A549 (cell line): ENCODE measurements at regions not wholly inside any gene's neighbourhood (a gene's known extent, or its start where the extent isn't known, plus 50 kb on each side); places are given as distances from the start of the nearest gene placed in this dataset.

Source experiments
- ATAC-seq, 2 experiments: fragments of 200-7000 bp in 1 of 2; fragments of >200 bp in 1 of 2; cut with Nextera tagmentation in 1 of 2; cut with Tn5 transposase in 1 of 2; 3 replicates each; pipeline versions ENCODE4 v1.8.0 to v1.9.1; 2018 to 2020; ENCODE audit warnings: mild to moderate bottlenecking in 1 of 2, moderate library complexity in 1 of 2
- CTCF ChIA-PET: fragments of 300-600 bp; sonication (Branson Sonifier 250); formaldehyde crosslinking; extraction: SDS; loops from one replicate; lab custom pipeline; 2021; ENCODE audit warnings: antibody characterized with exemption, inconsistent platforms; lab: Yijun Ruan, JAX
- POLR2A ChIA-PET: fragments of 350-600 bp; formaldehyde crosslinking; extraction: SDS; loops from one replicate; lab custom pipeline; 2021; ENCODE audit warnings: antibody characterized with exemption, inconsistent platforms; lab: Yijun Ruan, JAX
- DNase-seq, 2 experiments: peaks; one replicate each; pipeline versions ENCODE4 v3.0.0 to v3.0.0-alpha.2; 2011 to 2016; ENCODE audit warnings: low read depth in 1 of 2, low spot score in 1 of 2
- FAIRE-seq: peaks from 2 replicates; lab custom pipeline; 2011; peaks lifted over from hg19 to GRCh38; lab: Jason Lieb, UNC
- H3K27ac ChIP-seq, 2 experiments: fragments of >200 bp; sonication (Bioruptor Twin); formaldehyde crosslinking; 3 replicates each; pipeline ENCODE4 v1.5.1; 2016 to 2017
- H3K4me1 ChIP-seq: fragments of >200 bp; sonication (Bioruptor Twin); formaldehyde crosslinking; 3 replicates; pipeline ENCODE4 v1.6.1; 2016
- H3K4me2 ChIP-seq: fragments of >200 bp; sonication (Bioruptor Twin); formaldehyde crosslinking; 3 replicates; pipeline ENCODE4 v1.6.1; 2016
- H3K4me3 ChIP-seq: fragments of >200 bp; sonication (Bioruptor Twin); formaldehyde crosslinking; 3 replicates; pipeline ENCODE4 v1.5.1; 2016
- H3K9me3 ChIP-seq: fragments of >200 bp; sonication (Bioruptor Twin); formaldehyde crosslinking; 3 replicates; pipeline ENCODE4 v1.6.1; 2016
- CBX8 ChIP-seq: fragments of 200-600 bp; sonication (generic); IDR thresholded peaks from 2 replicates; pipeline ENCODE4 v1.6.1; 2016
- CHD2 ChIP-seq: fragments of 150-350 bp; IDR thresholded peaks from 2 replicates; pipeline ENCODE4 v1.6.1; 2014; ENCODE audit warnings: low read length; ENCODE audit not compliant: partially characterized antibody
- EHF ChIP-seq: fragments of 250-450 bp; sonication (Bioruptor Pico); IDR thresholded peaks from 2 replicates; pipeline ENCODE4 v1.5.0; 2020; ENCODE audit warnings: mild to moderate bottlenecking
- FOSB ChIP-seq: fragments of 250-450 bp; sonication (Bioruptor Pico); IDR thresholded peaks from 2 replicates; pipeline ENCODE4 v1.5.0; 2020; ENCODE audit warnings: mild to moderate bottlenecking, moderate library complexity
- FOSL2 ChIP-seq, 2 experiments: fragments of 450-650 bp in 1 of 2; fragments of >200 bp in 1 of 2; sonication (Bioruptor Twin) in 1 of 2; formaldehyde crosslinking; IDR thresholded peaks; 2 replicates each; pipeline versions ENCODE4 v1.5.0 to v1.6.1; 2016 to 2020; ENCODE audit warnings: mild to moderate bottlenecking in 1 of 2, moderate library complexity in 1 of 2
- FOXS1 ChIP-seq: fragments of 250-450 bp; sonication (Bioruptor Pico); IDR thresholded peaks from 2 replicates; pipeline ENCODE4 v1.5.0; 2020; ENCODE audit warnings: mild to moderate bottlenecking, moderate library complexity
- HOXB5 ChIP-seq: fragments of 250-450 bp; sonication (Bioruptor Pico); IDR thresholded peaks from 2 replicates; pipeline ENCODE4 v1.5.0; 2020; ENCODE audit warnings: mild to moderate bottlenecking, moderate library complexity
- KDM5A ChIP-seq: fragments of 200-600 bp; sonication (generic); IDR thresholded peaks from 2 replicates; pipeline ENCODE4 v1.6.1; 2016; ENCODE audit warnings: antibody characterized with exemption, mild to moderate bottlenecking
- POLR2A ChIP-seq: IDR thresholded peaks from 2 replicates; pipeline ENCODE4 v1.6.1; 2012; ENCODE audit warnings: mild to moderate bottlenecking, low read length
- POLR2AphosphoS2 ChIP-seq: conservative IDR thresholded peaks from 2 replicates; pipeline ENCODE4 v1.6.1; 2012; ENCODE audit warnings: low read length, improper control_type of control experiment, inconsistent platforms
- RAD21 ChIP-seq, 2 experiments: fragments of >200 bp in 1 of 2; sonication (Bioruptor Twin) in 1 of 2; formaldehyde crosslinking in 1 of 2; IDR thresholded peaks in 1 of 2; conservative IDR thresholded peaks in 1 of 2; 2 replicates in 1 of 2; 3 replicates in 1 of 2; pipeline ENCODE4 v1.6.1; 2012 to 2018; ENCODE audit warnings: inconsistent platforms in 1 of 2
- RCOR1 ChIP-seq: fragments of 150-350 bp; IDR thresholded peaks from 2 replicates; pipeline ENCODE4 v1.6.1; 2014; ENCODE audit warnings: antibody characterized with exemption, low read length, low read depth
- RNF2 ChIP-seq: fragments of 200-600 bp; sonication (generic); IDR thresholded peaks from 2 replicates; pipeline ENCODE4 v1.6.1; 2016; ENCODE audit warnings: low read depth, mild to moderate bottlenecking, antibody characterized with exemption, moderate library complexity, borderline replicate concordance
- TFCP2L1 ChIP-seq: fragments of 250-450 bp; sonication (Bioruptor Pico); IDR thresholded peaks from 2 replicates; pipeline ENCODE4 v1.5.0; 2021; ENCODE audit warnings: mild to moderate bottlenecking
- TP53 ChIP-seq: fragments of 250-450 bp; sonication (Bioruptor Pico); IDR thresholded peaks from 2 replicates; pipeline ENCODE4 v1.5.0; 2021; ENCODE audit warnings: mild to moderate bottlenecking, moderate library complexity
- ZNF302 ChIP-seq: fragments of 250-450 bp; sonication (Bioruptor Pico); IDR thresholded peaks from 2 replicates; pipeline ENCODE4 v1.9.0; 2021; ENCODE audit warnings: inconsistent platforms, mild to moderate bottlenecking, moderate library complexity
- WGBS: methylation state at CpG from one replicate; pipeline ENCODE4 v1.1.6; 2017; ENCODE audit errors: missing lambda C conversion rate; 5-methylcytosine and 5-hydroxymethylcytosine counted together
- TF ChIP-seq, protein P1 (sequence below): IDR thresholded peaks from 2 replicates; pipeline ENCODE4 v1.6.1; 2012
- TF ChIP-seq, protein P2 (sequence below): IDR thresholded peaks from 2 replicates; pipeline ENCODE4 v1.6.1; 2012; ENCODE audit warnings: low read depth, borderline replicate concordance
- TF ChIP-seq, protein P3 (sequence below): fragments of 250-450 bp; sonication (Bioruptor Pico); IDR thresholded peaks from 2 replicates; pipeline ENCODE4 v1.5.0; 2020; ENCODE audit warnings: low read depth, mild to moderate bottlenecking, moderate library complexity
- TF ChIP-seq, protein P4 (sequence below): fragments of >200 bp; sonication (Bioruptor Twin); formaldehyde crosslinking; IDR thresholded peaks from 3 replicates; pipeline ENCODE4 v1.5.1; 2016
- TF ChIP-seq, protein P5 (sequence below): fragments of >200 bp; sonication (Bioruptor Twin); formaldehyde crosslinking; IDR thresholded peaks from 2 replicates; pipeline ENCODE4 v1.6.1; 2016

DNA sequence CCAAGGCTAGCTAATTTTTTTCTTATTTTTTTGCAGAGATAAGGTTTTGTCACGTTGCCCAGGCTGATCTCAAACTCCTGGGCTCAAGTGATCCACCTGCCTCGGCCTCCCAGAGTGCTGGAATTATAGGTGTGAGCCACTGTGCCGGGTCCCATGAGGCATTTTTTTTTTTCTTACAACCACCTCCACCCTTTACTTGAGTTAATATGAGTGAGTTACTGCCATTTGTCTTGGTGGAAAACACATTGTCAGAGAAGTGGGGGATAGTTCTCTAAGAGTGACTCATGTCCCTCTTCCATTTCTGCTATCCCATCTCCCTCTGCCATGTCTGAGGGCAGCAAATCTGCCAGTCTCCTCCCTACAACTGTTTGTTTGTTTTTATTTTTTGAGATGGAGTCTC, 163.4 kb upstream of the CLINT1 start (continued):
- TF ChIP-seq RAD21 (conservative IDR thresholded peaks at IDR 0.05 in 1 of 2, IDR thresholded peaks at IDR 0.05 in 1 of 2) (no peak), KDM5A (no peak), RNF2 (no peak), CBX8 (no peak), HOXB5 (CRISPR knock-in tag) (no peak)
- TF ChIP-seq, protein P1, sequence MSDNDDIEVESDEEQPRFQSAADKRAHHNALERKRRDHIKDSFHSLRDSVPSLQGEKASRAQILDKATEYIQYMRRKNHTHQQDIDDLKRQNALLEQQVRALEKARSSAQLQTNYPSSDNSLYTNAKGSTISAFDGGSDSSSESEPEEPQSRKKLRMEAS: no peak

DNA sequence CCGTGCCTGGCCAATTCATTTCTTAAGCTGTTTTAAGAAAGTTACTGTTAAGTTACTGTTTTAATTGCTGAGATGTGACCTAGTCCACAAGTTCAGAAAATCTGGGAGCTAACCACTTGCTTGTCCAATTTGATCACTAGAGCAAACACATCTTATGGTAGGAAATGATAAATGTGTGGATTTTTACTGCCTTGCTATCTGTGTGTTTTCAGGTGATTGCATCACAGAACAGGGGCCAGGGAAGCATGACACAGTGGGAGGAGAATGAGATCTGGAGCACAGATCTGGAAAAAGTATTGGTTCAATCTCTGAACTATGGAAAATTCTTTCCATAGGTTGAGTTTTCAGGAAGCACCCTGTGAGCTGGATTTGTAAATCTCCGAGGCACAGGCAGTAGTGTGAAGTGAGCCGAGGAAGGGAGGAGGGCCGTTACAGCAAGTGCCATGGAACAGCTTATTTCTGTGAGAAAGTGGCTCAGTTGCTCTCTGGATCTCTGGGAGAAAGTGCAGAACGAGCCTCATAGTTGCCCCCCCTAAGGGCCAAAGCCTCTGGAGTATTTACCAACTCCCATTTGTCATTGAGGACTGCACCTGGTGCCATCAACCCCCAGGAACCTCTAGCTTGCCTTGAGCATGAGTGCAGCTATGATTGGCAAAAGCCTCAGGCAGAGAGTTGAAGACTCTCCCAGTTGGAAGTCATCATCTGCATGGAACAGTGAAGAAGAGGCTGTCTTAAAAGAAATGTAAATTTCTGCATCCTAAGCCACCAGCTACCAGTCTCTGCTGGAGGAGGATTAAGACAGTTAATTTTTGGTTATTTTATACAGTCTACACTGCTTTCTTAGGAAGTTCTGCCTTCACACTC, 161.8 kb upstream of the CLINT1 start:
- TF ChIP-seq POLR2AphosphoS2: no peak
- ATAC-seq (peak in 1 of 2 experiments; percentile 37; a peak in 1 of 6 replicates), DNase-seq (no peak), FAIRE-seq (no peak)
- POLR2A ChIA-PET: no interaction called here
- no peaks in the 10 kb centered on the region for H3K4me1 ChIP-seq
- CTCF ChIA-PET: interaction anchor here (1.1 to 2.3 kb wide), 3 partner anchors 9 to 54 kb away, joined by 3 to 6 read pairs (median 3); no protein-coding TSS in a partner anchor
- no peak overlapping the region for H3K4me2 ChIP-seq
- H3K9me3 ChIP-seq: no peaks in the 10 kb centered on the region
- H3K27ac ChIP-seq: no peak overlapping the region
- 33% methylated on average over 5 of the region's 5 CpGs for WGBS
- no peak overlapping the region for H3K4me3 ChIP-seq

DNA sequence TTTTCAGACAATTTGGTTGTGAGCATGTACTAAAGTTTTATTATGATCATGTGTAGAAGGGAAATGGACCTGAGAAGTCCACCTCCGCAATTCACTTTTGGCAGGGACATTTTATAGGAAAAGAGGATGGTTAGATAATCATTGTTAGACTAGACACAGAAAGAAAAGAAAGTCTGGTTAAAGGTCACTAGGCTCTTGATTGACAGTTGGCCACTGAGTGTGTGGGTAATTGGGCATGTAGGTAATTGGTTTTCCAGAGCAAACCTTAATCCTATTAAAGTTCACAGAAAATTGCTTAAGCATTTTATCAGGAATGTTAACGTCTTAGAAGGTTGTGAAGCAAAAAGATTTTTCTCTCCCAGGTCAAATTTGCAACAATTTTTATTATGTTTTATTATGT, 158.5 kb upstream of the CLINT1 start:
- POLR2A ChIA-PET: no interaction called here

DNA sequence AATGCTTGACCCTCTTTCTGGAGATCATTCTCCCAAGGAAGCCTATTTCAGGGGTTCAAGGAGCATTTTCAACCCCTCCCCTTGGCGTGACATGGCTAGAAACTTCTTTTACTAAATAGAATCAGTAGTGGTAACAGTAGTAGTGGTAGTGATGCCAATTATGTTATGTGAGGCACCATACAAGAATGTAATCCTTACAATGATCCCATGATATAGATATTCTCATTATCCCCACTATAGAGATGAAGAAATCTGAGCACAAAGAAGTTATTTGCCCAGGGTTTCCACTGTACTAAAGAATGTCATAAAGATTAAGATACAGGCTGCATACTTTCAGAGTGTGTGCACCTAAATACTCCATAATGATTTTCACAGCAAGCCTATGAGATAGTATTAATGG, 155.4 kb upstream of the CLINT1 start:
- Histone ChIP-seq H3K27ac (no peak overlapping the region), H3K4me3 (no peak overlapping the region), H3K4me1 (no peaks in the 10 kb centered on the region), H3K9me3 (no peaks in the 10 kb centered on the region), H3K4me2 (no peak overlapping the region)
- no peak for DNase-seq
- ChIA-PET POLR2A (no interaction called here), CTCF (interaction anchor here (0.5 to 1.1 kb wide), 5 partner anchors 17 to 1118 kb away, joined by 3 to 4 read pairs (median 3); no protein-coding TSS in a partner anchor)
- WGBS: 6% methylated on average over 1 of the region's 1 CpG
- no peak for ATAC-seq
- FAIRE-seq: no peak
- TF ChIP-seq FOXS1 (CRISPR knock-in tag) (no peak), CHD2 (no peak), TFCP2L1 (CRISPR knock-in tag) (no peak), EHF (CRISPR knock-in tag) (no peak), POLR2AphosphoS2 (no peak), POLR2A (no peak), TP53 (no peak)
- TF ChIP-seq, protein P2, sequence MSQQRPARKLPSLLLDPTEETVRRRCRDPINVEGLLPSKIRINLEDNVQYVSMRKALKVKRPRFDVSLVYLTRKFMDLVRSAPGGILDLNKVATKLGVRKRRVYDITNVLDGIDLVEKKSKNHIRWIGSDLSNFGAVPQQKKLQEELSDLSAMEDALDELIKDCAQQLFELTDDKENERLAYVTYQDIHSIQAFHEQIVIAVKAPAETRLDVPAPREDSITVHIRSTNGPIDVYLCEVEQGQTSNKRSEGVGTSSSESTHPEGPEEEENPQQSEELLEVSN: no peak

More for the DNA sequence above, 158.5 kb upstream of the CLINT1 start:
- no peaks in the 10 kb centered on the region for H3K4me1 ChIP-seq
- no peak for FAIRE-seq
- WGBS: 48% methylated on average over 2 of the region's 2 CpGs
- H3K4me3 ChIP-seq: no peak overlapping the region
- no peak for ATAC-seq
- no peak overlapping the region for H3K27ac ChIP-seq
- no peak for DNase-seq
- H3K9me3 ChIP-seq: no peaks in the 10 kb centered on the region
- CTCF ChIA-PET: interaction anchor here (1.3 kb wide), 1 partner anchor 1115 kb away, joined by 4 read pairs; no protein-coding TSS in a partner anchor
- no peak for TF ChIP-seq POLR2AphosphoS2
- no peak for TF ChIP-seq RNF2
- TF ChIP-seq, protein P3, sequence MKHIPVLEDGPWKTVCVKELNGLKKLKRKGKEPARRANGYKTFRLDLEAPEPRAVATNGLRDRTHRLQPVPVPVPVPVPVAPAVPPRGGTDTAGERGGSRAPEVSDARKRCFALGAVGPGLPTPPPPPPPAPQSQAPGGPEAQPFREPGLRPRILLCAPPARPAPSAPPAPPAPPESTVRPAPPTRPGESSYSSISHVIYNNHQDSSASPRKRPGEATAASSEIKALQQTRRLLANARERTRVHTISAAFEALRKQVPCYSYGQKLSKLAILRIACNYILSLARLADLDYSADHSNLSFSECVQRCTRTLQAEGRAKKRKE (CRISPR knock-in tag): no peak
- no peak for TF ChIP-seq RCOR1
- TF ChIP-seq FOSB: no peak
- TF ChIP-seq ZNF302 (CRISPR knock-in tag): no peak
- TF ChIP-seq, protein P1: no peak
- no peak for TF ChIP-seq CBX8
- TF ChIP-seq, protein P4, sequence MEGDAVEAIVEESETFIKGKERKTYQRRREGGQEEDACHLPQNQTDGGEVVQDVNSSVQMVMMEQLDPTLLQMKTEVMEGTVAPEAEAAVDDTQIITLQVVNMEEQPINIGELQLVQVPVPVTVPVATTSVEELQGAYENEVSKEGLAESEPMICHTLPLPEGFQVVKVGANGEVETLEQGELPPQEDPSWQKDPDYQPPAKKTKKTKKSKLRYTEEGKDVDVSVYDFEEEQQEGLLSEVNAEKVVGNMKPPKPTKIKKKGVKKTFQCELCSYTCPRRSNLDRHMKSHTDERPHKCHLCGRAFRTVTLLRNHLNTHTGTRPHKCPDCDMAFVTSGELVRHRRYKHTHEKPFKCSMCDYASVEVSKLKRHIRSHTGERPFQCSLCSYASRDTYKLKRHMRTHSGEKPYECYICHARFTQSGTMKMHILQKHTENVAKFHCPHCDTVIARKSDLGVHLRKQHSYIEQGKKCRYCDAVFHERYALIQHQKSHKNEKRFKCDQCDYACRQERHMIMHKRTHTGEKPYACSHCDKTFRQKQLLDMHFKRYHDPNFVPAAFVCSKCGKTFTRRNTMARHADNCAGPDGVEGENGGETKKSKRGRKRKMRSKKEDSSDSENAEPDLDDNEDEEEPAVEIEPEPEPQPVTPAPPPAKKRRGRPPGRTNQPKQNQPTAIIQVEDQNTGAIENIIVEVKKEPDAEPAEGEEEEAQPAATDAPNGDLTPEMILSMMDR: no peak
- no peak for TF ChIP-seq FOSL2 (IDR thresholded peaks at IDR 0.05)
- TF ChIP-seq FOSL2 (CRISPR knock-in tag; IDR thresholded peaks at IDR 0.05): no peak
- TF ChIP-seq, protein P5, sequence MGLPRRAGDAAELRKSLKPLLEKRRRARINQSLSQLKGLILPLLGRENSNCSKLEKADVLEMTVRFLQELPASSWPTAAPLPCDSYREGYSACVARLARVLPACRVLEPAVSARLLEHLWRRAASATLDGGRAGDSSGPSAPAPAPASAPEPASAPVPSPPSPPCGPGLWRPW: no peak
- TF ChIP-seq KDM5A: no peak
- TF ChIP-seq, all 56 proteins: peak for 0
- H3K4me2 ChIP-seq: no peak overlapping the region
